Trophoblast cell (in vitro differentiated cells and primary cell): ENCODE measurements at regions not wholly inside any gene's neighbourhood (a gene's known extent, or its start where the extent isn't known, plus 50 kb on each side); places are given as distances from the start of the nearest gene placed in this dataset.

Experiments used
- DNase-seq, 2 donors: peaks; one replicate each; pipeline ENCODE4 v3.0.0-alpha.2; 2016
- H2AFZ ChIP-seq: 2 replicates; pipeline ENCODE4 v1.6.1; 2013; ENCODE audit warnings: low read length, moderate library complexity, mild to moderate bottlenecking; ENCODE audit not compliant: insufficient read depth, poor library complexity
- H2AK5ac ChIP-seq: 2 replicates; pipeline ENCODE4 v1.6.1; 2013; ENCODE audit warnings: mild to moderate bottlenecking, low read length
- H2BK120ac ChIP-seq: 2 replicates; pipeline ENCODE4 v1.6.1; 2013; ENCODE audit warnings: low read length, mild to moderate bottlenecking, moderate library complexity; ENCODE audit not compliant: insufficient read depth, poor library complexity
- H2BK12ac ChIP-seq: 2 replicates; pipeline ENCODE4 v1.6.1; 2013; ENCODE audit warnings: mild to moderate bottlenecking, low read length, moderate library complexity
- H2BK5ac ChIP-seq: 2 replicates; pipeline ENCODE4 v1.6.1; 2013; ENCODE audit warnings: low read length, low read depth, moderate library complexity, mild to moderate bottlenecking; ENCODE audit not compliant: poor library complexity
- H3K14ac ChIP-seq: 2 replicates; pipeline ENCODE4 v1.6.1; 2013; ENCODE audit warnings: mild to moderate bottlenecking, low read length
- H3K18ac ChIP-seq: 2 replicates; pipeline ENCODE4 v1.6.1; 2013; ENCODE audit warnings: mild to moderate bottlenecking, low read length
- H3K23ac ChIP-seq: 2 replicates; pipeline ENCODE4 v1.6.1; 2013; ENCODE audit warnings: low read length
- H3K27ac ChIP-seq: 2 replicates; pipeline ENCODE4 v1.5.1; 2013; ENCODE audit warnings: low read depth, mild to moderate bottlenecking, inconsistent platforms, low read length, moderate library complexity
- H3K27me3 ChIP-seq: 2 replicates; pipeline ENCODE4 v1.6.1; 2013; ENCODE audit warnings: inconsistent platforms, mild to moderate bottlenecking, low read length, moderate library complexity; ENCODE audit not compliant: insufficient read depth
- H3K36me3 ChIP-seq, 2 experiments: 1 replicate in 1 of 2; 2 replicates in 1 of 2; pipeline ENCODE4 v1.6.1; 2013; ENCODE audit warnings: low read length in 2 of 2, mild to moderate bottlenecking in 2 of 2, moderate library complexity in 1 of 2; ENCODE audit not compliant: insufficient read depth in 2 of 2, control insufficient read depth in 1 of 2
- H3K4ac ChIP-seq: 2 replicates; pipeline ENCODE4 v1.6.1; 2013; ENCODE audit warnings: low read depth, mild to moderate bottlenecking, low read length, moderate library complexity
- H3K4me1 ChIP-seq, 2 experiments: 1 replicate in 1 of 2; 2 replicates in 1 of 2; pipeline ENCODE4 v1.6.1; 2013; ENCODE audit warnings: low read length in 2 of 2, mild to moderate bottlenecking in 2 of 2, moderate library complexity in 1 of 2; ENCODE audit not compliant: insufficient read depth in 2 of 2, control insufficient read depth in 1 of 2
- H3K4me2 ChIP-seq: 2 replicates; pipeline ENCODE4 v1.6.1; 2013; ENCODE audit warnings: inconsistent platforms, mild to moderate bottlenecking, low read length, moderate library complexity
- H3K4me3 ChIP-seq: 2 replicates; pipeline ENCODE4 v1.5.1; 2013; ENCODE audit warnings: mild to moderate bottlenecking, low read depth, low read length, inconsistent platforms
- H3K79me1 ChIP-seq: one replicate; pipeline ENCODE4 v1.6.1; 2013; ENCODE audit warnings: low read length
- H3K79me2 ChIP-seq: 2 replicates; pipeline ENCODE4 v1.6.1; 2013; ENCODE audit warnings: low read length, mild to moderate bottlenecking; ENCODE audit not compliant: control insufficient read depth, insufficient read depth, poor library complexity
- H3K9ac ChIP-seq: 2 replicates; pipeline ENCODE4 v1.6.1; 2013; ENCODE audit warnings: mild to moderate bottlenecking, low read length
- H3K9me3 ChIP-seq: 2 replicates; pipeline ENCODE4 v1.6.1; 2013; ENCODE audit warnings: low read depth, mild to moderate bottlenecking, control low read depth, inconsistent platforms, low read length; ENCODE audit not compliant: insufficient read depth
- H4K12ac ChIP-seq: 2 replicates; pipeline ENCODE4 v1.6.1; 2013; ENCODE audit warnings: low read depth, mild to moderate bottlenecking, low read length, moderate library complexity
- H4K8ac ChIP-seq: 2 replicates; pipeline ENCODE4 v1.6.1; 2013; ENCODE audit warnings: low read depth, mild to moderate bottlenecking, low read length, moderate library complexity
- H4K91ac ChIP-seq: one replicate; pipeline ENCODE4 v1.6.1; 2013; ENCODE audit warnings: low read depth, mild to moderate bottlenecking, low read length, moderate library complexity
- WGBS: extraction: QIAGEN DNeasy Blood & Tissue Kit; methylation state at CpG from one replicate; pipeline ENCODE4 v1.1.7; 2013; ENCODE audit warnings: missing lambda C conversion rate; ENCODE audit not compliant: insufficient read length, insufficient coverage; ENCODE audit errors: extremely low coverage; 5-methylcytosine and 5-hydroxymethylcytosine counted together

DNA sequence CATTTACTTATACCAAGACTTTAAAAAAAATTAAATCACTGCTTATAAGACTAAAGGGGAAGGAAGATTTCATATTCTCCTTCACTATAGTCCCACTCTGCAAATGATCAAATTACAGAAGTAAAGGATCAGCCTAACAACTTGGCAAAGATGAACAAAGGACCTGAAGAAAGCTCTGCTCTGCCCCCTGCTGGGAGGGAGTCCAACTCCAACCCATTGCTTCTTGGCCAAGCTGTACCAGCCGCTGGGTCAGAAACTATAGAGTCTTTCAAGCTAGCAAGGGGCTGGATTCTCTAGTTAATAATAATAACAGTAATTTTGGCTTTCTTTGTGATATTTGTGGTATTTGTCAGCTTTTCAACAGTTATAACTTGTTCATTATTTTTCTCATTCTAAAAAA lies 927.0 kb upstream of the CRIM1 start:
- H3K9ac ChIP-seq, result no peak overlapping the region
- no peaks in the 10 kb centered on the region for H3K36me3 ChIP-seq
- H3K23ac ChIP-seq, result no peak overlapping the region
- H2AFZ ChIP-seq, result no peak overlapping the region
- no peak overlapping the region for H2AK5ac ChIP-seq
- H3K4me3 ChIP-seq, result no peak overlapping the region
- no peak overlapping the region for H3K18ac ChIP-seq
- H3K4ac ChIP-seq, result no peak overlapping the region
- H2BK5ac ChIP-seq, result no peak overlapping the region
- H4K8ac ChIP-seq, result no peak overlapping the region
- H4K12ac ChIP-seq, result no peak overlapping the region
- H3K4me2 ChIP-seq, result no peak overlapping the region
- no peak overlapping the region for H3K27ac ChIP-seq
- H3K27me3 ChIP-seq, result no peaks in the 10 kb centered on the region
- H3K9me3 ChIP-seq, result no peaks in the 10 kb centered on the region
- no peak overlapping the region for H2BK120ac ChIP-seq
- no CpG with 5 or more reads among the region's 1 CpG for WGBS
- no peak overlapping the region for H2BK12ac ChIP-seq
- no peak overlapping the region for H4K91ac ChIP-seq
- H3K4me1 ChIP-seq, result no peaks in the 10 kb centered on the region
- H3K79me2 ChIP-seq, result no peaks in the 10 kb centered on the region
- no peaks in the 10 kb centered on the region for H3K79me1 ChIP-seq
- no peak overlapping the region for H3K14ac ChIP-seq
- peak in 1 of 2 donors; percentile 27 for DNase-seq

GRCh38 chr2:35421485-35421884 lies 934.1 kb upstream of the CRIM1 start:
- no peaks in the 10 kb centered on the region for H3K79me2 ChIP-seq
- H3K23ac ChIP-seq, result no peak overlapping the region
- H3K4ac ChIP-seq, result no peak overlapping the region

DNA sequence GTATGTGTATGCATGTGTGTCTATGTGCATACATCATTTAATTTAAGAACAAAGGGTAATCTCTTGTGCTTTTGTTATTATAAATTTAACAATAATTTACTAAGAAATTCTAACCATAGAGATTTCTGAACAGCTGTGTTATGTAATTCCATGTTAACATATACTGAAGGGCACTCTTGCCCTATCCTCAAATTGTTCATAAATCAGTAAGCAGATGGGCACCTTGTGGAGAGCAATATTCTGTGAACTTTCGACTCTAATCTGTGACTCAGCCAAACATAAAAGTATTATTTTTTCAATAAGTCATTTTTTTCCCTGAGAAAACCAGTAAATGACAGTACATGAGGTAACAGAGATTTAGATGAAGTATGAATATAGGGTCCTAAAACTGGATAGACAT lies 938.3 kb upstream of the CRIM1 start:
- no peak overlapping the region for H3K4ac ChIP-seq
- H2AFZ ChIP-seq, result no peak overlapping the region
- no peaks in the 10 kb centered on the region for H3K79me1 ChIP-seq
- H3K9ac ChIP-seq, result no peak overlapping the region
- no peak overlapping the region for H2BK120ac ChIP-seq
- H3K79me2 ChIP-seq, result no peaks in the 10 kb centered on the region
- DNase-seq, result no peak
- H3K4me3 ChIP-seq, result no peak overlapping the region
- H3K23ac ChIP-seq, result no peak overlapping the region
- H4K8ac ChIP-seq, result no peak overlapping the region
- no peak overlapping the region for H3K4me2 ChIP-seq
- H3K9me3 ChIP-seq, result no peaks in the 10 kb centered on the region
- H3K14ac ChIP-seq, result no peak overlapping the region
- no peak overlapping the region for H4K91ac ChIP-seq
- H4K12ac ChIP-seq, result no peak overlapping the region
- no peak overlapping the region for H2BK12ac ChIP-seq
- H3K27ac ChIP-seq, result no peak overlapping the region
- H2BK5ac ChIP-seq, result no peak overlapping the region
- H3K36me3 ChIP-seq, result no peaks in the 10 kb centered on the region
- WGBS, result no CpG with 5 or more reads among the region's 1 CpG
- H3K4me1 ChIP-seq, result no peaks in the 10 kb centered on the region
- no peak overlapping the region for H3K18ac ChIP-seq
- H3K27me3 ChIP-seq, result no peaks in the 10 kb centered on the region
- no peak overlapping the region for H2AK5ac ChIP-seq

More at GRCh38 chr2:35421485-35421884, 934.1 kb upstream of the CRIM1 start:
- no peak overlapping the region for H2AK5ac ChIP-seq
- H2AFZ ChIP-seq, result no peak overlapping the region
- no peak overlapping the region for H4K8ac ChIP-seq
- no peak overlapping the region for H4K91ac ChIP-seq
- H3K9ac ChIP-seq, result no peak overlapping the region
- H2BK5ac ChIP-seq, result no peak overlapping the region
- H3K27ac ChIP-seq, result no peak overlapping the region
- H2BK120ac ChIP-seq, result no peak overlapping the region
- H3K4me2 ChIP-seq, result no peak overlapping the region
- no peaks in the 10 kb centered on the region for H3K4me1 ChIP-seq
- no peak overlapping the region for H2BK12ac ChIP-seq
- H3K4me3 ChIP-seq, result no peak overlapping the region
- H4K12ac ChIP-seq, result no peak overlapping the region
- H3K18ac ChIP-seq, result no peak overlapping the region
- no peaks in the 10 kb centered on the region for H3K36me3 ChIP-seq
- H3K27me3 ChIP-seq, result no peaks in the 10 kb centered on the region
- H3K14ac ChIP-seq, result no peak overlapping the region
- no peaks in the 10 kb centered on the region for H3K79me1 ChIP-seq
- no peaks in the 10 kb centered on the region for H3K9me3 ChIP-seq
- no peak for DNase-seq
- WGBS, result no CpG with 5 or more reads among the region's 1 CpG

GRCh38 chr2:35416391-35417140 lies 939.0 kb upstream of the CRIM1 start:
- no peak overlapping the region for H4K91ac ChIP-seq
- H4K12ac ChIP-seq, result no peak overlapping the region
- H3K4me3 ChIP-seq, result no peak overlapping the region
- no peak overlapping the region for H3K18ac ChIP-seq
- H2BK120ac ChIP-seq, result no peak overlapping the region
- H4K8ac ChIP-seq, result no peak overlapping the region
- H3K14ac ChIP-seq, result no peak overlapping the region
- no peak overlapping the region for H3K4ac ChIP-seq
- no peaks in the 10 kb centered on the region for H3K4me1 ChIP-seq
- H2AFZ ChIP-seq, result no peak overlapping the region
- H3K27me3 ChIP-seq, result no peaks in the 10 kb centered on the region
- no CpG with 5 or more reads among the region's 2 CpGs for WGBS
- H3K9me3 ChIP-seq, result no peaks in the 10 kb centered on the region
- no peak overlapping the region for H2AK5ac ChIP-seq
- no peak overlapping the region for H3K9ac ChIP-seq
- no peaks in the 10 kb centered on the region for H3K36me3 ChIP-seq
- no peak overlapping the region for H3K23ac ChIP-seq
- DNase-seq, result no peak
- no peak overlapping the region for H3K27ac ChIP-seq
- no peak overlapping the region for H3K4me2 ChIP-seq
- H2BK12ac ChIP-seq, result no peak overlapping the region
- no peak overlapping the region for H2BK5ac ChIP-seq
- no peaks in the 10 kb centered on the region for H3K79me1 ChIP-seq
- H3K79me2 ChIP-seq, result no peaks in the 10 kb centered on the region
